COR-L47 (cell line): ENCODE measurements at regions not wholly inside any gene's neighbourhood (a gene's known extent, or its start where the extent isn't known, plus 50 kb on each side); places are given as distances from the start of the nearest gene placed in this dataset.

Source experiments
- DNase-seq: peaks from one replicate; lab custom pipeline; 2025; lab: John Stamatoyannopoulos, UW

DNA sequence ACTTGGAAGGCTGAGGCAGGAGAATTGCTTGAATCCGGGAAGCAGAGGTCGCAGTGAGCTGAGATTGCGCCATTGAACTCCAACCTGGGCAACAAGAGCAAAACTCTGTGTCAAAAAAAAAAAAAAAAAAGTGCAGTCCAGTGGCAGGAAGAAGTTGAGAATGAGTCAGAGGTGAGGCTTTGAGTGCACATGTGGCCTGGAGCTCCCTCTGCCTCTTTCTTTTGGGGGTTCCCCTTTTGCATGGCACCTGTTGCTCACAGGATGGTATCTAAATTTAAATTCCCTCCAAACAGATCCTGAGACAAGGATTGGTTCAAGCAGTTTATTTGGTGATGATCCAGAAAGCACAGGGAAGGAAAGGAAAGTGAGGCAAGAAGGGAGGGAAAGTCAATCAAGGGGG lies 151.4 kb upstream of the STX18 start:
- DNase-seq, result no peak

DNA sequence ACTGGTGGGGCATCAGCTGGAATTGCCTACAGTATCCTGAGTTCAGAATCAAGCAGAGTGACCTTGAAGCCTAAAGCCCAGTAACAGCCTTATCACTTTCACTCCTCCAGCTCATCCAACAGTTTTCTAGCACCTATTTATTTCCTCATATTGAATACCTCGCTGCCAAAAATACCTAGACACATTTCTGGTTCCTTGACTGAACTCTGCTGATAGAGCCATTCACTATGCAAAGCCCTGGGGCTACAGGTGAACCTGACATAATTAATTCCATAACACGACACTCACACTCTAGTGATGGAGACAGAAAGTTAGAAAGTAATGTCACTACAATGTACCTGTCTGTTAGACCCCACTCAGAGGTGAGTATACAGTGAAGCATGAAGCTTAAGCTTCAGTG lies 149.0 kb upstream of the STX18 start:
- DNase-seq, result no peak

DNA sequence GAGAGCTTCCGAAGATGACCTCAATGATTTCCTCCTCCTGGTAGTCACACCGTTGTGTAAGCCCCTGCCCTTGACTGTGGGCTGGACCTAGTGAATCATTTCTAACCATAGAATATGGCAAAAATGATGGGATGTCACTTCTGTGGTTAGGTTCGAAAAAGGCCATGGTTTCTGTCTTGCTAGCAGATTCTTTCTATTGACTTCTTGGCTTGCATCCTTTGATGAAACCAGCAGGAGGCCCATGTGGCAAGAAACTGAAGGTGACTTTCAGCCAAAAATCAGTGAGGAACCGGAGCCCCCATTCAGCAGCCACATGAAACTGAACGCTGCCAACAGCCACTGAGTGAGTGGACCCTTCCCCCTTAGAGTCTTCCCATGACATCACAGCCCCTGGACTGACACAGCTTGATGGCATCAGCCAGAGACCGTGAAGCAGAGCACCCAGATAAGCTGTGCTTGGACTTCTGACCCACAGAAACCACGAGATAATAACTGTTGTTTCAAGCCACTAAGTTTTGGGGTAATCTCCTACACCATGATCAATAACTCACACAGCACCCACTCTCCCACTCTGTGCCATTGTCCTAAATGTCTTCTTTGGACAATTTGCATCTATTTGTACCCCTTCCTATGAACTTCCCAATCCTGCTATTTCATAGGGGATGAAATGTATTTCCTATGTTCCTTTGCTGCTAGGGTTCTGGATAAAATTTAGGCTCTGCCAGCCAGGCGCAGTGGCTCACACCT lies 148.0 kb upstream of the STX18 start:
- DNase-seq, result no peak

DNA sequence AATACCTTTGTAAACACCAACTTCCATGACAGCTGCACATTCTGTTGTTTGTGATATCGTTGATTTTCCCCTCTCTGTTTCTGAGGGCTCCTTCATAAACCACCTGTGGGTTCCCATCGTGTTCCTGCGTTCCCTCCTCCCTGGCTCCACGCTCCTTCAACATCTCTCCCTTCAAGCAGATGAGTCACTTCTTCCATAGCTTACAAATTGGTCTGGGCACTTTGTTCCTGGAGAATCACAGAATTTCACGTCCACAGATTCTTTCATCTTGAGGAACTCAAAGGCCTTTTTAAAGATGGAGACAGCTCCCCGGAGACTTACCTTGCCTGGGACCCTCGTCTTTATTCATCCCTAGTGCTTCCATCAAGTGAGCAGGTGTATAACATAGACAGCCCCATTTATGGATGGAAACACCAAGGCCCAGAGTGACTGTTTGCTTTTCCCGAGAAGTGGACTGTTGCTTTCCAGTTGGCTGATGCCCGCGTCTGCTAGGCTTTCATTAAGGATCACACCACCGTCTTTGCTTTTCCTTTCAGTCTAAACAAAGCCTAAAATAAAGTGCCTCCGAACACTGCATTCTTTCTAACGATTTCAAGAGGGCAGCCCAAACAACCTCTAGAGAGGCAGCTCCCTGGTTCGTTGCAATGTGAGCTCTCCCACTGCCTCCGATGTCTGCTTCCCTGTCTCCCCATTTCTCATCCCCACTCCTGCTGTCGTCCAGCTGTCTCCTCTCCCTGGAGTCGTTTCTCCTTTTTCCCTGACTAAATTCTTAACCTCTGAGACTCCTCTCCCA lies 146.3 kb upstream of the STX18 start:
- DNase-seq, result no peak

DNA sequence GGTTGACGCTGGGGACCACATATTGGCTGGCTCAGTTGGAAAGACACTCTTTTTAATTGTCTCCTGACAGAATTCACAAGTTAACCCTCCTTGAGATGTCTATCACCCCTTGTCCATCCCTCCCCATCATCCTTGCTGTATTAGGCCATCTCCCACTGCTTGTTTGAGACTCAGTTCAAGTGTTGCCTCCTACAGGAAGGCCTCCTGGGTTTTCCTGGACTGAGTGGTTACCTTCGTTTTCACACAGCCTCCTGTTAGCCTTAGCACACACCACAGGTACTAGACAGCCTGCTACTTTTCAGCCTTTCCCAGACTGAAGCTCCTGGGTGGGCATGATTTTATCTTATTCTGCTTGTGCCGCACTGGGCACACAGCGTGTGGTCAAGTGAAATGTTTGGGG lies 145.3 kb upstream of the STX18 start:
- no peak for DNase-seq

DNA sequence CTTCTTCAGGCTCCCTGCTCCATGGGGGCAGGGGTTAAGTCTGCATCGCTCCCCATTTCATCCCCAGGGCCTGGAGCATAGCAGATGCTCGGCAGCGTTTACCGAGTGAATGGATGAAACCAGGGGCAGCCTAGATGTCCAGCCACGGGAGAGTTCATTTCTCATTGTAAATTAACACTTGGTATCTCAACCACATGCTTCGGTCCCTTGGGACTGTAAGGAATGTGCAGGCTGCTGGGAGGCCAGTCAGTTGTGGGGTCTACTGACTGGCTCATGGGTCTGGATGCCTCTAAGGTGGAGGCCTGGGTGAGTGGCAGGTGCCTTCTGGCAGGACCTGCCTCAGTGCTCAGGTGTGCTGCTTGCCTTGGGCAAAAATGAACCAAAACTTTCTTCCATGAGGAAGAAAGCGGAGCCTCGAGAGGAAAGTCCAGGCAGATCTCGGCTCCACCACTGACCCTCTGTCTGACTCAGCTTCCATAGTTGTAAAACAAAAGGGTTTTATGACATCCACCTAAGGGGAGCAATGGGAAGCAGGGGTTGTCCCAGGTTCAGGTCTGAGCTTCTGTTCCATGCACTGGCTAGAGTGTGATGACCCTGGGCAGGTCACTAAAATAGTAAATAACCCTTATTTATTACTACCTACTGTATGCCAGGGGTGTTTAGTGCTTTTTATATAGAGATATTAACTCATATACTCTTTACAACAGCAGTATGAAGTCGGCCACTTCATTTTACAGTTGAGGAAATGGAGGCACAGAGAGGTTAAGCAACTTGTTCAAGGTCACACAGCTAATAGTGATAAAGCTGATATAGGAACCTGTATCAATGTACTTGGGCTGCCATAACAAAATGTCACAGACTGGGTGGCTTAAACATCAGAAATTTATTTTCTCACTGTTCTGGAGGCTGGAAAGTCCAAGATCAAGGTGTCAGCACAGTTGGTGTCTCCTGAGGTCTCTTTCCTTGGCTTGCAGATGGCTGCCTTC lies 144.3 kb upstream of the STX18 start:
- no peak for DNase-seq

DNA sequence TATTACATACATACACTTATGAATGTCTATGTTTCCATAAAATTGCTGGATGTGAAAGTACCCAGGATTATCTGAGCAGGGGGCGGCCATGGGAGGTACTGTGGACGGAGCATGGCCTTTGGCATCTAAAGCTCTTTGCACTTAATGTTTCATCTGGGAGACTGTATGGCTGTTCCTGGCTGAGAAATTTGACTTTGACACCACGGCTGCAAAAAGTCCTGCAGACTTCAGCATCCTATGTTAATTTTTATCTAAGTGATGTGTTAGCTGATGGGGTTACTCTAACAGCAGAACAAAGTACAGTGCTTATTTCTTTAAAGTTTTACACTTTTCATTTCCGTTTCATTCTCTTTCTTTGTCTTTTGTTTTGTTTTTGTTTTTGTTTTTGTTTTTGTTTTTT lies 139.8 kb upstream of the STX18 start:
- no peak for DNase-seq

DNA sequence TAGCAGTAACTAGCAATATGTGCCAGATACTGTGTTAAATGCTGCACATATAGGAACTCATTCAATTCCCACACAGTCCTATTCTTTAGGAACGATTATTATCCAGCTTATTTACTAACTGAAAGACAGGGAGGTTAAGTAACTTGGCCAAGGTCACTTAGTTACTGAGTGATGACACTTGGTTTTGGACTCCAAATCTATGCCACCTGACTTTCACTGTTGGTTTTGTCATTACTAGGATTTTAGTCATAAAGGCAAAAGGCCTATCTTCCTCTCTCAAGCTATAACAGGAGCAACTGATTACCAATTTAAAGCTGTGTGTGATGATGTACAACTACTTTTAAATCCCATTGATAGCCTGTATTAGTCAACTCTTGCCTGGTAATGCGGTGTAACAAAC lies 138.9 kb upstream of the STX18 start:
- DNase-seq, result no peak

DNA sequence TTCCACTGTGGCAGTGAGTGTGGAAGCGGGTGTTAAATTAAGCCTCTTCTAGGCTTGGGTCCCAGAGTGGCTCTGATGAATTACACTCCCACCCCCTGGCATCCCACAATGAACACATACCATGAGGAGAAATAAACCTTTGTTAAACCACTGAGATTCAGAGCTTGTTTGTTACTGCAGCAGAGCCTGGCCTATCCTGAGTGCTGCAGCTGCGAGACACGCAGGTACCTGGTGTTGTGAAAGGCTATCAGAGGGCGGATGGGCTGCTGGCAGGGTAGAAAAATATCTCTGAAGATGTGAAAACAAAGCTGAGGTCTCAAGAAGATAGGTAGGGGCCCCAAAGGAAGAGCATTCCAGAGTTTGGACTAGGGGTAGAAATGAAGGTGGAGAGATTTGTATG lies 138.4 kb upstream of the STX18 start:
- DNase-seq, result no peak

DNA sequence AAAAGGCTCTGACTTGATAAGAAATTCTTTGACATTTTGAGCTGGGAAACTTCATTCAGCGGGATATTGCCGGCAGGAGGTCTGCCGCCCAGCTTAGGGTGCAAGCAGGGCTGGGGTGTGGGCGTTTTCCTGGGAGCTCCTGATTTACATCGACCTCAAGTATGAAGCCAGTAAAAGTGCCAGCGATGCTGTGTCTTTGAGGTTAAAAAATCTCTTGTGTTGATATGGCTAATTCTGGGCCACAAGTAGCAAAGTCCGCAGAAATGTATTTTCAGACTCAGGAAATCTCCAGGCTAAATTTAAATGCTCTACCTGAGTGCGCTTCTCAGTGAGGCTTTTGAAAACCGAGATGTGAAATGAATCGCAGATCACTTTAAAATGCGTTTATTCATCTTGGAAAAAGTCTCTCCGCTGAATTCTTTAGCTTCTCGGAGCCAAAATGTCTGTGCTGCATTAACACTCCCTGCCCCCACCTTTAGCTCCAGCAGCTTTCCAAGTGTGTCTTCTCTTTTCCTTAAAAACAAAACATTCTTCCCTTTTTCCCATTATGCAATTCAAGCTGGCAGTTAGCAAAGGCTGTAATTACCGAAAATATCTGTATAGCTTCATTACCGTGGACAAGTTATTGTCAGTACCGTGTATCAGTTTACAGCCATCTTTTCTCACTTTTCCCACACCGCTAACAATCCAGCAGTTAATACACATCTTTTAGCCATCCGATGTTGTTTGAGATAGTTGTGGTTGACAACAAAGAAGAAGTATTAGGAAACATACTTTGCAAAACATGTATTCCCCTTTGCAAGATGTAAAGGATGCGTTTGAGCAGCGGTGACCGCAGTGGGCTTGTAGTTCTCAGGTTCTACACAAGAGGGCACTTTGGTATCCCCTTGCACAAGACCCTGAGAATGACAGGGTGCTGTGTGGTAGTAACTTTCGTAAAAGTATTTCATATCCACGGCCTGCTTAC lies 136.0 kb upstream of the STX18 start:
- DNase-seq, result no peak

DNA sequence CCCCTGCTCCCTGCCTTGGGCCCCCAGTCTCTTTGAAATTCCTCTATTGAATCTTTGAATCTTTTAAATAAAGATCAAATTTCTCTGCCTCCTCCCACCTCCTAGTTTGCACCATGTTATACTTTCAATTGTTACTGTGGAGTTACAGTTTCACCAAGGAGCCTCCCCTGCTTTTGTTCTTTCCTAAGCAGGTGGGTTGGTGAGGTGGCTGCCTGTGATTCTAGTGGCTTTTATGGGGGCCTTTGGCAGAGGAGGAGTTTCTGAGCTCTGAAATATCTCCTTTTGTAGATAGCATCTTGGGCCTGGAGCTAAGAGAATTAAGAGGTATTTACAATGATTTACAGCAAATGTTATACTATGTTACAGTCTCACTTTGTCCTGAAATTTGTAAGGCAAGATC lies 133.8 kb upstream of the STX18 start:
- DNase-seq, result no peak

DNA sequence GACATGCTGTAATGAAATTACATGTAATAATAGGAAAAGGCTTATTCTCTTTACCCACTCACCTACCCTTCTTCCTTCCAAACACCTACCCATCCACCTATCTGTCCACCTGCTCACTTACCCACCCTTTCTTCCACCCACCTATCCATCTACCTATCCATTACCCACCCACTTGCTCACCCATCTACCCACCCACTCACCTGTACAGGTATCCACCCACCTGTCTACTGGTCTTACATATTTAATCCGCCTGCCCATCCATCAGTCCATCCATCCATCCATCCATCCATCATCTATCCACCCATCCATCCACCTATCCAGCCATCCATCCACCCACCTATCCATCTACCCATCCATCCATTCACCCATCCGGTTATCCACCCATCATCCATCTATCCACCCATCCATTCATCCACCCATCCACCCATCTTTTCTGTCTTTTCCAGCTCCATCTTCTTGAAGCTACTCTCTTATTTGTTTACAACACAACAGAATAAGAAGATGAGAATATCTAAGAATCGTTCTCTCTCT lies 133.3 kb upstream of the STX18 start:
- no peak for DNase-seq

DNA sequence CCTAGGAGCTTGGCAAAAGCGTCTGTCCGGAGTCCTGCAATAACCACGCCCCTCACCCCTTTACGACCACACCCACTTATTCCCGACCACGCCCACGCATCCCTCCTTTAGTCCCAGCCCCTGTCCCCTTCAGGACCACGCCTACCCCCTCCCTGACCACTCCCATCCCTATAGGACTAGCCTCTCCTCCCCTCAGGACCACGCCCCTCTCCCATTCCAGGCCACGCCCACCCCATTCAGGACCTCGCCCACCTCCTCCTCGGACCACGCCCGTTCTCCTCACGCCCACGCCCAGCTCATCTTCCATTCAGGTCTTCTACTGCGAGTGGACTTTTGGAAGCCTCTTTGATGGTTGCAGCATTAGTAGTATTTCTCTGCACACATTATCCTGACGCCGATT lies 131.2 kb upstream of the STX18 start:
- DNase-seq, result no peak

DNA sequence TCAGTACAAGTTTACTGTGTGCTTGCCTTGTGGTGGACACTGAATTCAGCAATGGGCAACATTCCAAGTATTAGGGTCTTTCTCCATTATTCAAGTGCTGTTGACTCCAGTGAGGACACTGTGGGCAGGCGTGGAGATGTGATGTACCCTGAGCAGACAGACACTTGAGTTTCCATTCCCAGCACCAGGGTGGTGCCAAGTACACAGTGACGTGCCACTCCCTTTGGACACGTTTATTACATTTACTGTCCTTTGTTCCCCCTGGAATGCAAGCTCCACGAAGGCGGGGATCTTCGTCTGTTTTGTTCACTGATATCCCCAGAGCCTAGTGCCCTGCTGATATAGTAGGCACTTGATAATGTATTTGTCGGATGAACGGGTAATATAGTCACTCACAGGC lies 130.6 kb upstream of the STX18 start:
- no peak for DNase-seq

DNA sequence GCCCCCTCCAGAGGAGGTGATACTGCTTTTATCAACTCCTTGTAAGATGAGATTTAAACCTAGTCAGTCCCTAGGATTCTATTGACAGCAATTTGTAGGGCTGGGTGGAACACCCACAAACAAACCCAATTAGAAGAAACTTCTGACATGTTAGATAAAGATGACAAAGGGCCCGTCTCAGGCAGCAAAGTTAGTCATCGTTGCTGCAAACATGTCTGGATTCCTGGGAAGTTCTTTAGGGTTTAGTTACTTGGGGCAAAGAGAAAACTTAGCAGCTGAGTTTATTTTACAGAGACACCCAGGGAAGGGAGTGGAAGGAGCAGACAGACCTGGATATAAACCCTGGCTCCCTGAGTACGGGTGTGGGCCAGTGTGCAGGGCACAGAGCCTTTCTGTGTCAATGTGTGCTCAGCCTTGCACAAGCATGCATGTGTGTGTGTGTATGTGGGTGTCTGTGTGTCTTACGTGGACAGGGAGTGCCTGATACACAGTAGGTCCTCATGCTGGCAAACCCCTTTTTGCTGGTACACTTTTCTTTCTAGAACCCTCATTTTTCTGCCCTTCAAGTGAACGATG lies 130.0 kb upstream of the STX18 start:
- no peak for DNase-seq

DNA sequence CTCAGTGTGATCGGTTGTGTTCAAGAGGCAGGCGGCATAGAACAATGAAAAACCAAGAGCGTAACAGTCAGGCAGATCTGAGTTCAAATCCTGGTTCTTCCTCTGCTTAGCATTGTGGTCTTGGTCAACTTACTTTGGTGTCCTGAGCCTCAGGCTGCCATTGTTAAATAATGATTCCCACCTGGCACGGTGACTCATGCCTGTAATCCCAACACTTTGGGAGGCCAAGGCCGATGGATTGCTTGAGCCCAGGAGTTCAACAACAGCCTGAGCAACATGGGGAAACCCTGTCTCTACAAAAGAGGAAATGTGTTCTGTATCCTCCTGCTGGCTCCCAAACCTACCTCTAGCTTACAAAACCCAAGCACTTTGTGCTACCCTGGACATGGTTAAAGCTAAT lies 129.0 kb upstream of the STX18 start:
- DNase-seq, result no peak

DNA sequence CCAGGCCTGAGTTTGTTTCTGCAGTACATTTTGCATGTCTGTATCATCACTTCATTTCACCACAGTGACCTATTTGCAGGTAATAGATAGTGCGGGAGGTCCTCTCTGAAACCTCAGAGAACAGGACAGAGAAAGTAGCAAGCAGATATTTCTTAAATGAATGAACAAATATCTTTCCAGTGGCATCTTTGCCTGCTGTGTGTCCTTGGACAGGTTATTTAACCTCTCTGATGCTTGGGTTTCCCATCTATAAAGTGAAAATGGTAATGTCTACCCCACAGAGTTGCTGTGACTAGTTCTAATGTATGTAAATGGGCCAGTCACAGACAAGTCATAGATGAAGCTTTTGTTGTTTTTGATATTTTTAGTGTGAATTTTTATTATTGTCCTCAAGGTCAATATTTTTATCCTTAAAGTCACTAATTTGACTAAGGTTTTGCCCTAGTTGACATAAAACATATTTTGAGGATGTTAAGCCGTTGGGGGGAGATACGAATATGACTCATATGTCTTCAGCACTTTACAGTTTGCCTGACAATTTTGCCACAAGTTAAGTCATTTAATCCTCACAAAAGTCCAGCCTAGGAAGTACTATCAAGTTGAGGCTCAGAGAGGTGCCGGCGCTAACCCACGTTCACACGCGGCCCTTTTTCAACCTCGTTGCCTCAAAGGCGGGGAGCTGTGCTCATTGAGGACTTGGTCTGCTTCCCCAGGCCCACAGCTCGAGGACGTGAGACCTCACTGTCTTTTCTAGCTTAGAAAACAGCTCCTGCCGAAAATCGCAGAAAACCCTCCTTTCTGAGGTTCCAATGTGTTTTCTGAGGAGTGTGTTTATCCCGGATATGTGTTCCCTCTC lies 126.7 kb upstream of the STX18 start:
- no peak for DNase-seq

DNA sequence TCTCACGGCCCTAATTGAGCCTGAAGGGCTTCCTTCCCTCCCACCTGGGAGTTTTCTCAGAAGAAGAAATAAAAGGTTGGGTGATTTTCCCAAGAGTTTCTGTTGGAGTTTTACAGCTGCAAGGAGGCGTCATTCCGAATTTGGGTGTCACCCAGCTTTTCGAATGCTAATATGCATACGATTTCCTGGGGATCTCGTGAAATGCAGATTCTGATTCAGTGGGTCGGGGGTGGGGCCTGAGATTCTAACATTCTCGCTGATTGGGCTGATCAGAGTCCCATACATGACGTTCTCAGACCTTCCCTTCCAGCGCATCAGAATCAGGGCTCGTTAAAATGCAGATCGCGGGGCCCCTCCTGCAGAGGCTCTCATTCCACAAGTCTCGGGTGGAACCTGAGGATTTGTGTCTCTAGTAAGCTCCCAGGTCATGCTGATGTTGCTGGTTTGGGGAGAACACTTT lies 125.8 kb upstream of the STX18 start:
- no peak for DNase-seq
